ENCODE measurements at regions not wholly inside any gene's neighbourhood (a gene's known extent, or its start where the extent isn't known, plus 50 kb on each side); places are given as distances from the start of the nearest gene placed in this dataset.

DNA sequence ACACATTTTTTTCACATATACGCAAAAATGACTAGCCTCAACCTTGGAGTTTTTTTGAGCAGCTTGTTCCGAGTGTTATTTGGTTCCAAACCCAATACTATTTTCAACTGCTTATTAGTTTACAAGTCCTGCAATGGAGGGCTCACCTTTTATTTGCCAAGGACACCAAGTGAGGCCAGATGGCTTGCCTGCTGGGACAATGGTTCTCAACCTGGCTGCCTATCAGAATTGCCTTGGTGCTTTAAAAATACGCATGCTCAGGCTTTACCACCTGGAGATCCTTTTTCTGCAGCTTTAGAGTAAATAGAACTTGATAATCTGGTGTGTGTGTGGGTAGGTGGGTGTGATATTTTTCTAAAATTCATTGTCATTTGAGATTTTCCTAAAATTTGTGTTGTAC is 276.8 kb downstream of the MTERF1 start:
- H3K9me3 ChIP-seq, result no peaks in the 10 kb centered on the region
- no peak overlapping the region for H3K4me3 ChIP-seq
- ATAC-seq (ENCODE audit: low FRiP score in 2 of 2) (no peak), DNase-seq (no peak)
- TF ChIP-seq POLR2A (IDR thresholded peaks at IDR 0.05) (no peak), POLR2AphosphoS5 (IDR thresholded peaks at IDR 0.05) (no peak)
- H3K27me3 ChIP-seq, result no peaks in the 10 kb centered on the region
- no peaks in the 10 kb centered on the region for H3K4me1 ChIP-seq
- H3K27ac ChIP-seq, result no peak overlapping the region
- H3K36me3 ChIP-seq, result no peaks in the 10 kb centered on the region
- 90 to 94% methylated on average over 3 of the region's 3 CpGs for WGBS, 2 donors

DNA sequence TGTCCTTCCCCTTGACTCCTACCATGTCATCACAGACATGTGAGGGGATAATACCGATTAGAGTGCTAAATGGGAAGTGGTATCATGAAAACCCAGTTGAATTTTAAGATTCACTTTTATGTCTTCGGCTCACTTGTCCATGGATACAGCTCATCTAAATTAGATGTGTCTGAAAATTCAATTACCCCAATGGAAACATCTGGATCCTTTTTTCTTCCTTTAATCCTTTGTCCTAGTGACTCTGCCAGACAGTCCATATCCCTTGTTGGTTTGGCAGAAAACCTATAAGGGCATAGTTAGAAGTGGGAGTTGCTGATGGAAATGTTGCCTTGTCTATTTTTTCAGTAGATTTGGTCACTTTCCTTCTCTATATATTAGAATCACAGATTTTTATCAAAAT is 271.9 kb downstream of the MTERF1 start:
- TF ChIP-seq EP300 (IDR thresholded peaks at IDR 0.05) (no peak), POLR2A (IDR thresholded peaks at IDR 0.05) (no peak), POLR2AphosphoS5 (IDR thresholded peaks at IDR 0.05) (no peak)
- TF ChIP-seq, protein P1, sequence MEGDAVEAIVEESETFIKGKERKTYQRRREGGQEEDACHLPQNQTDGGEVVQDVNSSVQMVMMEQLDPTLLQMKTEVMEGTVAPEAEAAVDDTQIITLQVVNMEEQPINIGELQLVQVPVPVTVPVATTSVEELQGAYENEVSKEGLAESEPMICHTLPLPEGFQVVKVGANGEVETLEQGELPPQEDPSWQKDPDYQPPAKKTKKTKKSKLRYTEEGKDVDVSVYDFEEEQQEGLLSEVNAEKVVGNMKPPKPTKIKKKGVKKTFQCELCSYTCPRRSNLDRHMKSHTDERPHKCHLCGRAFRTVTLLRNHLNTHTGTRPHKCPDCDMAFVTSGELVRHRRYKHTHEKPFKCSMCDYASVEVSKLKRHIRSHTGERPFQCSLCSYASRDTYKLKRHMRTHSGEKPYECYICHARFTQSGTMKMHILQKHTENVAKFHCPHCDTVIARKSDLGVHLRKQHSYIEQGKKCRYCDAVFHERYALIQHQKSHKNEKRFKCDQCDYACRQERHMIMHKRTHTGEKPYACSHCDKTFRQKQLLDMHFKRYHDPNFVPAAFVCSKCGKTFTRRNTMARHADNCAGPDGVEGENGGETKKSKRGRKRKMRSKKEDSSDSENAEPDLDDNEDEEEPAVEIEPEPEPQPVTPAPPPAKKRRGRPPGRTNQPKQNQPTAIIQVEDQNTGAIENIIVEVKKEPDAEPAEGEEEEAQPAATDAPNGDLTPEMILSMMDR (IDR thresholded peaks at IDR 0.05), result no peak
- no peaks in the 10 kb centered on the region for H3K27me3 ChIP-seq
- H3K4me3 ChIP-seq, result no peak overlapping the region
- no peak overlapping the region for H3K27ac ChIP-seq
- ATAC-seq (ENCODE audit: low FRiP score in 2 of 2) (no peak), DNase-seq (no peak)
- H3K9me3 ChIP-seq, result no peaks in the 10 kb centered on the region
- H3K36me3 ChIP-seq, result no peaks in the 10 kb centered on the region
- no peaks in the 10 kb centered on the region for H3K4me1 ChIP-seq
- 81 to 88% methylated on average over 2 of the region's 2 CpGs for WGBS, 2 donors

DNA sequence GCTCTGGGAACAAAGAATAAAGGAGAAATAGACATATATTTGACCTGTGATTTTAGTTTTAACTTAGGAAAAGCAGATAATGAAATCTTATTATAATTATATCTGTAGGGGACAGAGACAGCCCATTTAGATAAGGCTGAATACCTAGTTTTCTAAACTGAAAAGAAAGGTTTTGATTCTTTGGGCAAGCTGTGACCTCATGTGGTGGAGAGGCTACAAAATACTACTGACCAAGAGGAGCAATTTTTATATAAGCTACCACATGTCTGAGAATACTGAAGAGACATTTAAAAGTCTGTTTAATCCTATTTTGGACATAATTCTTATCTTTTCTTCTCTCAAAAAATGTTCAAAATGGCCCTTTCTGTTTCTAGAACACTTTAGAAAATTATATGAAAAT is 271.0 kb downstream of the MTERF1 start:
- no peak overlapping the region for H3K27ac ChIP-seq
- TF ChIP-seq POLR2A (IDR thresholded peaks at IDR 0.05), result no peak
- TF ChIP-seq POLR2AphosphoS5 (IDR thresholded peaks at IDR 0.05), result no peak
- TF ChIP-seq, protein P1 (IDR thresholded peaks at IDR 0.05), result no peak
- TF ChIP-seq EP300 (IDR thresholded peaks at IDR 0.05), result no peak
- H3K4me1 ChIP-seq, result no peaks in the 10 kb centered on the region
- H3K36me3 ChIP-seq, result no peaks in the 10 kb centered on the region
- no peaks in the 10 kb centered on the region for H3K9me3 ChIP-seq
- no peaks in the 10 kb centered on the region for H3K27me3 ChIP-seq
- DNase-seq (no peak), ATAC-seq (ENCODE audit: low FRiP score in 2 of 2) (no peak)
- H3K4me3 ChIP-seq, result no peak overlapping the region

DNA sequence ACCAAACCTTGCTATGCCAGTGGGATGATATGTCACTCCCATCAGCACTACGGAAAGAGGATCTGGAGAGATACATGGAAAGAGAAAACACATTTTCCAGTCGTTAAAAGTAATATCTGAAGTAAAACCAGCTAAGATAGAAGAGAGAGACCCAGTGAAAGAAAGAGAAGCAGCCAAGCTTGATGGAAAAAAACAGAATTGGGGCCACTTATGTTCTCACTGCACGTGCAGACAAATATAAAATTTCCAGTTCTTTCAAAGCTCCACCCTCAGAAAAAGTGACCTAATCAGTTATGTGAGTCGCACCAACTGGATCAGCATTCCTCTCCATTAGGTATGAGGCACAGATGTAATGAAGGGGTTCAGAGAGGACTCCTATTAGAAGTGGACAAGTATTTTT is 266.1 kb downstream of the MTERF1 start:
- Histone ChIP-seq H3K27me3 (no peaks in the 10 kb centered on the region), H3K9me3 (no peaks in the 10 kb centered on the region), H3K4me3 (no peak overlapping the region), H3K27ac (no peak overlapping the region), H3K4me1 (peaks cover 0 to 3% (median 0%) of the 10 kb centered on the region in 4 donors), H3K36me3 (no peaks in the 10 kb centered on the region)
- no peak for TF ChIP-seq POLR2AphosphoS5 (IDR thresholded peaks at IDR 0.05)
- TF ChIP-seq, protein P1 (IDR thresholded peaks at IDR 0.05), result no peak
- TF ChIP-seq EP300 (IDR thresholded peaks at IDR 0.05), result no peak
- TF ChIP-seq POLR2A (IDR thresholded peaks at IDR 0.05), result no peak
- ATAC-seq (ENCODE audit: low FRiP score in 2 of 2) (no peak), DNase-seq (no peak)
- WGBS, 2 donors, result 76 to 80% methylated on average over 4 of the region's 4 CpGs

DNA sequence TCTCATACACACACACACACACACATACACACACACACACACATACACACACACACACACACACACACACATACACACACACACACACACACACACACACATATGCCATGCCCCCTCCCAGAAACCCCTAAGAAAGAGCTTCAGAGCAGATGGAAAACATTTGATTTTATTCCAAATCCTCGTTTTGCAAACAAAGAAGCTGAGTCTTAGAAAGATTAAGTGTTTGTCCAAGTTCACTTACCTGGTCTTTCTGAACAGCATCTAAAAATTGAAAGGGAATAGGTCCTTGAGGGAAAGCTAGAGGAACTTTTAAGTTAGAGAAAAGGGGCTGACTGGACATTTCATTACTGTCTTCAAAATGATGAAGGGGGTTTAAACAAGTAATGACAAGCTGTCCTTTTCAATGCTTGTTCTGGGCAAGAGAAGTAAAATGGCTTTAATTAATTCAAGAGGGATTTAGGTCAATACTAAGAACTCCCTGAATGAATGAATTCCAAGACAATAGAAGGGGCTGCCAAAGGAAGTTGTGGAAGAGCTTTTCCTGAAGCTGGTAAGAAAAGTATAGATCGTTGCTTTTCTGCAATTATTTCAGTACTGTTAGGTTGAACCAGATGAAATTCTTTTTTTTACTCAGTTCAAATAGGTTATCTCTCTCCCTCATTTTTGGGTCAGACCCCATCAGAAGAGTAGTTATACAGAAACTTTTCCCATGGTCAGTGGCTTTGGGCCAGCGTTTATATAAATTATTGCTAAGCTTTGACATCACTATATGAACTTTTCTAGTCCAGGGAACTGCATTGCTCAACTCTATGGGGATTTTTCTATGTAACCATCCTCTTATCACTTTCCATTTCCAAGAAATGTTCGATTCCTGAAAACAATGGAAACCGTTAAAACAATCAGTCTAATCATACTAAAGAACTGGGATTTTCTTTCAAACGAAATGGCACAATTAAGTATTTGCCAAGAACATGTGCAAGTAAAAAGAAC is 261.4 kb downstream of the MTERF1 start:
- Histone ChIP-seq H3K27me3 (no peaks in the 10 kb centered on the region), H3K36me3 (no peaks in the 10 kb centered on the region), H3K27ac (no peak overlapping the region), H3K4me1 (peaks cover 0 to 3% (median 0%) of the 10 kb centered on the region in 4 donors), H3K4me3 (no peak overlapping the region), H3K9me3 (no peaks in the 10 kb centered on the region)
- DNase-seq (no peak), ATAC-seq (ENCODE audit: low FRiP score in 2 of 2) (no peak)
- TF ChIP-seq EP300 (IDR thresholded peaks at IDR 0.05) (no peak), POLR2A (IDR thresholded peaks at IDR 0.05) (no peak), POLR2AphosphoS5 (IDR thresholded peaks at IDR 0.05) (no peak)
- TF ChIP-seq, protein P1 (IDR thresholded peaks at IDR 0.05), result no peak
- WGBS, 2 donors, result 47 to 57% methylated on average over 6 of the region's 6 CpGs
